PFSK-1 (cell line): ENCODE measurements at regions not wholly inside any gene's neighbourhood (a gene's known extent, or its start where the extent isn't known, plus 50 kb on each side); places are given as distances from the start of the nearest gene placed in this dataset.

Source experiments
- FOXP2 ChIP-seq: optimal IDR thresholded peaks from 2 replicates; pipeline ENCODE3; 2011; ENCODE audit warnings: borderline replicate concordance, control low read depth, inconsistent platforms; ENCODE audit not compliant: insufficient read depth; ENCODE audit errors: extremely low read length, extremely low read depth
- POLR2AphosphoS5 ChIP-seq: IDR thresholded peaks from 2 replicates; pipeline ENCODE4 v1.6.1; 2012; ENCODE audit warnings: low read depth, mild to moderate bottlenecking, control low read depth, low read length, moderate library complexity
- SIN3A ChIP-seq: IDR thresholded peaks from 2 replicates; pipeline ENCODE4 v1.6.1; 2012; ENCODE audit warnings: mild to moderate bottlenecking, low read length, moderate library complexity, borderline replicate concordance; ENCODE audit not compliant: insufficient read depth
- TAF1 ChIP-seq: IDR thresholded peaks from 2 replicates; pipeline ENCODE4 v1.6.1; 2012; ENCODE audit warnings: low read length, control low read depth, borderline replicate concordance; ENCODE audit not compliant: insufficient read depth
- TF ChIP-seq, protein P1 (sequence below), 2 experiments: IDR thresholded peaks; 2 replicates each; pipeline versions ENCODE4 v1.6.1 to v1.8.0; 2011 to 2012; ENCODE audit warnings: low read depth in 2 of 2, low read length in 2 of 2, control low read depth in 1 of 2, inconsistent platforms in 1 of 2, mild to moderate bottlenecking in 1 of 2, moderate library complexity in 1 of 2; ENCODE audit not compliant: insufficient read depth in 1 of 2

DNA sequence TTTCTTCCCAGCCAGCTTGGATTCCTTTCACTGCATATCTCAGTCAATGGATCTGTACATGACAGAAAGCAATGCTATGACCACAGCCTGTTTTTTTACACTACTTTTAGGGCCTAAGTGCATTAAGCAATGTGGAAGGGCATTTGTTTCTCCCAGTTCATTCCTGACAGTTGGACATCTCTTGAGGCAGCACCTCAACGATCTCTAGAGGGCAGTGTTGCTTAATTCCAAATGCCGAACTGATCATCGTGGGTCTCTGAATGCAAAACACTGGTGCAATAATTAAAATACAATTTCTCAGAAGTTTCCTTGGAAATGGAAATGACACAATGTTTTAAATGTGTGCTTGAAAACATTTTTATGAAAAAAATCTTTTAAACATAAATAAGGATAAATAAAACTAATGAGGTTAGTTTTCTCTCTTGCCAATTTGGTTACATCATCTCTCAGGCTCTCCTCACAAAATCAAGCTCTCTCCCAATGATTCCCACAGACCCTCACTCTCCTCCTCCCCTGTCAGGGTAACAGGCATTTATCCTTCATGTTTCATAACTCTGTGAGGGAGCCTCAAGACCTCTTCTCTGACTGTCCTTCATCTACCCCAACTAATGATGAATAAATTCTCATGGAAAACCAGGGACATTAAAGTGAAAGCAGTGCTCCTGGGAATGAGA lies 192.4 kb upstream of the SLC16A7 start:
- TF ChIP-seq POLR2AphosphoS5, result no peak
- TF ChIP-seq TAF1, result no peak
- no peak for TF ChIP-seq FOXP2
- no peak for TF ChIP-seq SIN3A
- TF ChIP-seq, protein P1, sequence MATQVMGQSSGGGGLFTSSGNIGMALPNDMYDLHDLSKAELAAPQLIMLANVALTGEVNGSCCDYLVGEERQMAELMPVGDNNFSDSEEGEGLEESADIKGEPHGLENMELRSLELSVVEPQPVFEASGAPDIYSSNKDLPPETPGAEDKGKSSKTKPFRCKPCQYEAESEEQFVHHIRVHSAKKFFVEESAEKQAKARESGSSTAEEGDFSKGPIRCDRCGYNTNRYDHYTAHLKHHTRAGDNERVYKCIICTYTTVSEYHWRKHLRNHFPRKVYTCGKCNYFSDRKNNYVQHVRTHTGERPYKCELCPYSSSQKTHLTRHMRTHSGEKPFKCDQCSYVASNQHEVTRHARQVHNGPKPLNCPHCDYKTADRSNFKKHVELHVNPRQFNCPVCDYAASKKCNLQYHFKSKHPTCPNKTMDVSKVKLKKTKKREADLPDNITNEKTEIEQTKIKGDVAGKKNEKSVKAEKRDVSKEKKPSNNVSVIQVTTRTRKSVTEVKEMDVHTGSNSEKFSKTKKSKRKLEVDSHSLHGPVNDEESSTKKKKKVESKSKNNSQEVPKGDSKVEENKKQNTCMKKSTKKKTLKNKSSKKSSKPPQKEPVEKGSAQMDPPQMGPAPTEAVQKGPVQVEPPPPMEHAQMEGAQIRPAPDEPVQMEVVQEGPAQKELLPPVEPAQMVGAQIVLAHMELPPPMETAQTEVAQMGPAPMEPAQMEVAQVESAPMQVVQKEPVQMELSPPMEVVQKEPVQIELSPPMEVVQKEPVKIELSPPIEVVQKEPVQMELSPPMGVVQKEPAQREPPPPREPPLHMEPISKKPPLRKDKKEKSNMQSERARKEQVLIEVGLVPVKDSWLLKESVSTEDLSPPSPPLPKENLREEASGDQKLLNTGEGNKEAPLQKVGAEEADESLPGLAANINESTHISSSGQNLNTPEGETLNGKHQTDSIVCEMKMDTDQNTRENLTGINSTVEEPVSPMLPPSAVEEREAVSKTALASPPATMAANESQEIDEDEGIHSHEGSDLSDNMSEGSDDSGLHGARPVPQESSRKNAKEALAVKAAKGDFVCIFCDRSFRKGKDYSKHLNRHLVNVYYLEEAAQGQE (IDR thresholded peaks at IDR 0.05; ENCODE audit: insufficient read depth in 1 of 2, low read depth in 2 of 2, low read length in 2 of 2), result no peak

DNA sequence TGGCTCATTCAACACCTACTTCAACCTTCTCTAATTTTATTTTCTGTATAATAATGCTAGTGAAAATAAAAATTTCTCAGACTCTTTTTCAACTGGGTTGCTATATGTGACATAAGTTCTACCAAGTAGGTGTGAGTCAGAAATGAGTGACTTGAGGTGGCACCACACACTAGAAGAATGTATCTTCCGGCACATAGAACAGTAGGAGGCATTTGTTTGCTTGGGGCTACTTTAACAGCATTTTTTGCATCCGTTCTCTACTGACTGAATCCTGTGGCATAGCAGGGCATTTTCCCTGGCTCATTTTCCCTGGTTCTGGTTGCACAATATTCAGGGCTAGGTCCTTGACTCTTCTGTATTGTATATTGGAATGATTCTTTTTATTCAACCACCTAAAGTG lies 194.0 kb upstream of the SLC16A7 start:
- TF ChIP-seq TAF1, result no peak
- TF ChIP-seq FOXP2, result no peak
- TF ChIP-seq POLR2AphosphoS5, result no peak
- TF ChIP-seq, protein P1 (IDR thresholded peaks at IDR 0.05; ENCODE audit: insufficient read depth in 1 of 2, low read depth in 2 of 2, low read length in 2 of 2), result no peak
- TF ChIP-seq SIN3A, result no peak

DNA sequence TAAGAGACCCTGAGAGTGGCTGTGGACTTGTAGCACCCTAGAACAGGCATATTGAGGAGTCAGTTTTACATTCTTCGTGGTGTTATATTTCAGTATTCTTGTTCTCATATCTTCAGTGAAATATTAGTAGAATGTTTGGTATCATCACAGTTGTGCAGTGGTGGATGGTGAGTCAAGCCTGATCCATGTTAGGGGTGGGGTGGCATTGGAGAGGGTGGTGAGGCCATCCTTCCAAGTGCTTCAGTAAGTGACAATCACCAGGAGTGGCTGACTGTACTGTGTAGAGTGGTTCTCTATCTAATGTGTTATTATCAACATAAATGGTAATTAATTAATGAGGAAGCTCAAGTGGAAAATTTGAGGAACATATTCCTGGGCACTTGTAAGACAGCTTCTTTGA lies 197.7 kb upstream of the SLC16A7 start:
- TF ChIP-seq POLR2AphosphoS5 (no peak), TAF1 (no peak), FOXP2 (no peak), SIN3A (no peak)
- TF ChIP-seq, protein P1 (IDR thresholded peaks at IDR 0.05; ENCODE audit: insufficient read depth in 1 of 2, low read depth in 2 of 2, low read length in 2 of 2), result no peak

DNA sequence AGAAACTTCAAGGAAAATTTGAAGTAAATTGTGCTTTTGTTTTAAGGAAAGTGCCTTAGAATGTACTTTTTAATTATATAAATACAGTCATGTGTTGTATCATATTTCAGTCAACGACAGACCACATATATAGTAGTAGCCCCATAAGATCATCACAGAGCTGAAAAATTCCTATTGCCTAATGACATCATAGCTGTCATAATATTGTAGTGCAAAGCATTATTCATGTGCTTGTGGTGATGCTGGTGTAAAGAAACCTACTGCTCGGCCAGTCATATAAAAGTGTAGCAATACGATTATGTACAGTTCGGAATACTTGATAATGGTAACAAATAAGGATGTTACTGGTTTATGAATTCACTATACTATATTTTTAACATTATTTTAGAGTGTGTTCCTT lies 198.9 kb upstream of the SLC16A7 start:
- no peak for TF ChIP-seq TAF1
- TF ChIP-seq POLR2AphosphoS5, result no peak
- TF ChIP-seq SIN3A, result no peak
- no peak for TF ChIP-seq FOXP2
- TF ChIP-seq, protein P1 (IDR thresholded peaks at IDR 0.05; ENCODE audit: insufficient read depth in 1 of 2, low read depth in 2 of 2, low read length in 2 of 2), result no peak
